ENCODE measurements at regions not wholly inside any gene's neighbourhood (a gene's known extent, or its start where the extent isn't known, plus 50 kb on each side); places are given as distances from the start of the nearest gene placed in this dataset.

DNA sequence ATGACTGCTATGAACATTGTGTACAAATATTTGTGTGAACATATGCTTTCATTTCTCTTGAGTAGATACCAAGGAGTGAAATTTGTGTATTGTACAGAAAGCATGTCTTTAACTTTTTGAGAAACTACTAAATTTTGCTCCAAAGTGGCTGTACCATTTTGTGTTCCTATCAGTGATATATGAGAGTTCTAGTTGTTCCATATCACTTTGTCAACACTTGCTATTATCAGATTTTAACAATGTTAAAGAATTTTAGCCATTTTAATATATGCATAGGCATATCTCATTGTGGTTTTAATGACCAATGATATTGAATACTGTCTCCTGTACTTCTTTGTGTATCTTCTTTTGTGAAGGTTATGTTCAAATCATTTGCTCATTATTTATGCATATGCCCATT is 142.9 kb upstream of the NR3C1 start:
- no peak for DNase-seq (ENCODE audit: low read depth, low spot score)
- TF ChIP-seq, protein P1, sequence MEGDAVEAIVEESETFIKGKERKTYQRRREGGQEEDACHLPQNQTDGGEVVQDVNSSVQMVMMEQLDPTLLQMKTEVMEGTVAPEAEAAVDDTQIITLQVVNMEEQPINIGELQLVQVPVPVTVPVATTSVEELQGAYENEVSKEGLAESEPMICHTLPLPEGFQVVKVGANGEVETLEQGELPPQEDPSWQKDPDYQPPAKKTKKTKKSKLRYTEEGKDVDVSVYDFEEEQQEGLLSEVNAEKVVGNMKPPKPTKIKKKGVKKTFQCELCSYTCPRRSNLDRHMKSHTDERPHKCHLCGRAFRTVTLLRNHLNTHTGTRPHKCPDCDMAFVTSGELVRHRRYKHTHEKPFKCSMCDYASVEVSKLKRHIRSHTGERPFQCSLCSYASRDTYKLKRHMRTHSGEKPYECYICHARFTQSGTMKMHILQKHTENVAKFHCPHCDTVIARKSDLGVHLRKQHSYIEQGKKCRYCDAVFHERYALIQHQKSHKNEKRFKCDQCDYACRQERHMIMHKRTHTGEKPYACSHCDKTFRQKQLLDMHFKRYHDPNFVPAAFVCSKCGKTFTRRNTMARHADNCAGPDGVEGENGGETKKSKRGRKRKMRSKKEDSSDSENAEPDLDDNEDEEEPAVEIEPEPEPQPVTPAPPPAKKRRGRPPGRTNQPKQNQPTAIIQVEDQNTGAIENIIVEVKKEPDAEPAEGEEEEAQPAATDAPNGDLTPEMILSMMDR (IDR thresholded peaks at IDR 0.05; ENCODE audit: low read depth, low read length): no peak
- in situ Hi-C loops (cut with HindIII; ENCODE audit: low sequenced_read_pairs): no loop called here
- no peak overlapping the region for H3K4me3 ChIP-seq (ENCODE audit: low read depth, low read length)

DNA sequence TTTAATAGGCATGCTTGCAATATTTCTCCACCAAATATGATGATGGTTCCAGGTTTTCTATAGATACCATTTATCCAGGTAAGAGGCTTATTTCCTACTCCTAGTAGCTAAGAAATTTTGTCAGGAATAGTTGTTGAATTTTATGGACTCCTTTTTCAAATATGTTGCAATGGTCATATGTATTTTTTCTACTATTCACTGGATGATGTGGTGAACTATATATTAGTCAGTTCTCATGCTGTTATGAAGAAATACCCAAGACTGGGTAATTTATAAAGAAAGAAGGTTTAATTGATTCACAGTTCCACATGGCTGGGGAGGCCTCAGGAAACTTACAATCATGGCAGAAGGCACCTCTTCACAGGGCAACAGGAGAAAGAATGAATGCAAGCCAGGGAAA is 141.1 kb upstream of the NR3C1 start:
- in situ Hi-C loops (cut with HindIII; ENCODE audit: low sequenced_read_pairs): no loop called here
- H3K4me3 ChIP-seq (ENCODE audit: low read depth, low read length): no peak overlapping the region
- TF ChIP-seq, protein P1 (IDR thresholded peaks at IDR 0.05; ENCODE audit: low read depth, low read length): no peak
- DNase-seq (ENCODE audit: low read depth, low spot score): no peak

DNA sequence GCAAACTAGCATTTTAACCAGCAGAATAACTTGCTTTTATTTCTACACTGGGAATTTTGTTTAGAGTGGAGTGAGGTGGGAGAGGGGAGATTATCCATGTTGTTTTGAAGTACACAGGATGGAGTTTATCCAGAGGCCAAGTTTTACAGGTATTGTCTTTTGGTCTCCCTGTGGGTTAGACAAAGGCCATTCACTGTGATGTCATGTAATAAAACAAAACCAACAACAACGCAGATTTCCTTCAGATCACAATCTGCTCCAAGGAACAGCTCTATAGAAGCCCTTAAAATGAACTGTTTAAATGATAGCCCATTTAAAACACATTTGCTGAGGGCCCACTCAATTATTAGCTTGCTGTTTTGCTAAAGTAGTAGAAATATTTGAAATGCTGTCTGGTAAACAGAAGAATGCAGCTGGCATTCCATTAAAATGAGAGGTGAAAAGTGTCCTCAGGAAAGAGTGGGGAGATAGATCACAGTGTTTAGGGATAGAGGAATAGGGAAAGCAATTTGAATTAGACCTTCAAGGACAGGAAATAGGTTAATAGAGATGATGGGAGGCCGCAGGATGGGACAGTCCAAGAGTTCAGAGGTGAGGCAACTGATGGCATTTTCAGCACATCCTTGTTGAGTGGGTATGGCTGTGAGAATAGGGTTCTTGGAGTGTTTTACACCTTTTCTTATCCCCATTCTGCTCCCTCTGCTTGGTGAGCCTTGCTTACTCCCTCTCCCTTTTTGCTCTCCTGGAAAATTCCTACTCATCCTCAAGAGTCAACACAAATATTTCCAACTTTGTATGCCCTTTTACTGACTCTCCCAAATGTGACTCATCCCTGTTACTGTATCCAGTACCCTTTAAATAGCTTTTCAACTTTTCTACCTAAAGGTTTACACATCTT is 140.1 kb upstream of the NR3C1 start:
- peak; percentile 44 for DNase-seq (ENCODE audit: low read depth, low spot score)
- H3K4me3 ChIP-seq (ENCODE audit: low read depth, low read length): no peak overlapping the region
- in situ Hi-C loops (cut with HindIII; ENCODE audit: low sequenced_read_pairs): no loop called here
- TF ChIP-seq, protein P1 (IDR thresholded peaks at IDR 0.05; ENCODE audit: low read depth, low read length): no peak

DNA sequence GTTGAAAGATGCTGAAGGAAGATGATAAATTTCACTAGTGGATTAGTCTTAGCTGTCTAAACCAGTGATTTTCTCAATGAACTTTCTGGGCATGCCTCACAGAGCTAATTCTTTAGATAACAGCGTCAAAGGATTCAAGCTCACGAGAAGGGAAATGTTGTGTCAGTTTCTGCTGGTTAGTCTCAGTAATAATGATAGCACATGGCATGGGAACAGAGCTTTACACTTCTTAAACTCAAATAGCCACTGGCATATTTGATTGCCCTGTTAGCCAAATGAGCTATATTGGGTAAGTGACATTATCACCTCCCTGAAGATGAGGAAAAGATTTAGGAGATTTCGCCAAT is 139.3 kb upstream of the NR3C1 start:
- no peak for DNase-seq (ENCODE audit: low read depth, low spot score)
- in situ Hi-C loops (cut with HindIII; ENCODE audit: low sequenced_read_pairs): no loop called here
- H3K4me3 ChIP-seq (ENCODE audit: low read depth, low read length): no peak overlapping the region
- TF ChIP-seq, protein P1 (IDR thresholded peaks at IDR 0.05; ENCODE audit: low read depth, low read length): no peak

DNA sequence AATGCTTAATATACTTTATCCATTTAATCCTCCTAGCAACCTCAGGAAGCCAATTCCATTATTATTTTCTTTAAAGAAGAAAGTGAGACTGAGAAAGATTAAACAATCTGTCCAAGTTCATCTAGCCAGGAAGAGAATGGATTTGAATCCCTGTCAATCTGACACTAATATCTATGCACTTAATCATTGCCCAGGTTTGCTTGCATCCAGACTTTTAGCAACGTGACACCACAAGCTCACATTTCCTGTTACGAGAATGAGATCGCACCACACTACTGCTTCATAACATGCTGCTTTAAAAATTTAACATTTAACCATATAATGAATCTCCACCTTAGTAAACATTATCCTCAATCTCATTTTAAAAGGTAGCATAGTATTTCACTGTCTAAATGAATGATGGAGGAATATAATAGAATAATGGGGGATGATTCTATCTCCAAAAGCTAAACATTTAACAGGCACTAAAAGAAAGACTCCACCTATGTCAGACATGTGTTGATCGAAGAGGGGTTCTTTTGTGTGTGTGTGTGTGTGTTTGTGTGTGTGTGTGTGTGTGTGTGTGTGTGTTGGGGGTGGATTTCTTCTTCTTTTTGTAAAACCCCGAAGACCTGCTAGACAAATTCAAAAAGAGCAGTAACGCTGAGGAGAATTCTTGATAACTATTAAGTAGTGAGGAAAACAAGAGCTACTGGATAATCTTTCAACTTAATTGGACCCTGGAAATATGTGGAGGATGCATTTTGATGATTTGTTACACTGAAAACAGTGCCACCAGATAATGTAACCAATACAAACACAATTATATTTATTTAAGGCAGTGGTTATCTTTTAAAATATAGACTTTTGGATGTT is 138.7 kb upstream of the NR3C1 start:
- TF ChIP-seq, protein P1 (IDR thresholded peaks at IDR 0.05; ENCODE audit: low read depth, low read length): no peak
- no peak for DNase-seq (ENCODE audit: low read depth, low spot score)
- in situ Hi-C loops (cut with HindIII; ENCODE audit: low sequenced_read_pairs): no loop called here
- H3K4me3 ChIP-seq (ENCODE audit: low read depth, low read length): no peak overlapping the region

DNA sequence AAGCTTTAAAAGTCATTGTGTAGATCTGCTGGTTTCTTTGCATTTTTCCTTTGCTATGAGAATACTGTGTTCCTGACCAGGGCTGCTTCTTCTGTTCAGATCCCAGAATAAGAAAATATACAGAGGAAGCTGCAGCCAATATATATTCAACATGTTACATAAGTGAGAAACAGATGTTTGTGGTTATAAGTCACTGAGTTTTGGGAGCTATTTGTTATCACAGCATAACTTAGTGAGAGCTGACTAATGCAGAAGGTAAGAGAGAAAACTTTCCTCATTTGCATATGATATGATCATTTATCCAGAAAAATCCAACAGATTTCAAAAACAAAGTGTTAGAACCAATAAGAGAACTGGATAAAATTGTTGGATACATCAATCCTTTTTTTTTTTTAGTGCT is 136.3 kb upstream of the NR3C1 start:
- in situ Hi-C loops (cut with HindIII; ENCODE audit: low sequenced_read_pairs): no loop called here
- no peak for DNase-seq (ENCODE audit: low read depth, low spot score)
- TF ChIP-seq, protein P1 (IDR thresholded peaks at IDR 0.05; ENCODE audit: low read depth, low read length): no peak
- no peak overlapping the region for H3K4me3 ChIP-seq (ENCODE audit: low read depth, low read length)
